HG03469 (cell line): ENCODE measurements at regions not wholly inside any gene's neighbourhood (a gene's known extent, or its start where the extent isn't known, plus 50 kb on each side); places are given as distances from the start of the nearest gene placed in this dataset.

Experiments
- ATAC-seq: cut with Tn5 transposase; IDR thresholded peaks from one replicate; pipeline ENCODE4 v1.9.1; 2021; ENCODE audit warnings: mild to moderate bottlenecking, moderate library complexity, moderate number of reproducible peaks; ENCODE audit not compliant: unreplicated experiment

DNA sequence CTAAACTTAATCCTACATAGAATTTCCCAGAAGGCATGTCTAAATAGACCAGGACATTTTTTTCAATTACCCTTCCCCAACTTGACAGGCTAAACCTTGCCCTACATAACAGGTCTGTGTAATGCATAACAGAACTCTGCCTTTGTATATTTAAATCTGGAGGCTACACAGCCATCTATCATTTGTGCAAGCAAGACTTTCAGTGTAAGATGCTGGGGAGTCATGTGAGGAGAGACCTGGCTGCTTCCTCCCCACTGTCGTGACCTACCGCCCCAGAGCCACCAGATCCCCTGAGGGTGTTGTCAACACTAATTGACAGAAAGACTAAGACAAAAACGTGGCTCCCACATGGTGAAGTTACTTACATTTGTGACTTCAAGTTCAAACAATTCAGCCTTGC is 342.2 kb downstream of the PPARGC1A start:
- no peak for ATAC-seq

- ATAC-seq: no peak
These were observed 342.8 kb downstream of the PPARGC1A start for GRCh38 chr4:23547096-23547495.

- ATAC-seq: no peak
These were observed 349.8 kb downstream of the PPARGC1A start for GRCh38 chr4:23539969-23540569.

- ATAC-seq: no peak
These were observed 356.0 kb downstream of the PPARGC1A start for GRCh38 chr4:23533859-23534258.

DNA sequence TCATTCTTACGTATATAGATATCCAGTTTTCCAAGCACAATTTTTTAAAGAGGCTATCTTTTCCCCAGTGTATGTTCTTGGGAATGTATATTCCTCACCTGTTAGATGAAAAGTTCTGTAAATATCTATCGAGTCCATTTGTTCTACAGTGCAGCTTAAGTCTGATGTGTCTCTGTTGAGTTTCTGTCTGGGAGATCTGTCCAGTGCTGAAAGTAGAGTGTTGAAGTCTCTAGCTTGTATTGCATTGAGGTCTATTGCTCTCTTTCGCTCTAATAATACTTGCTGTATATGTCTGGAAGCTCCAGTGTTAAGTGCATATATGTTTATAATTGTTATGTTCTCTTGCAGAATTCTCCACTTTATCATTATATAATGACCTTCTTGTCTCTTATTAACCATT is 373.1 kb downstream of the PPARGC1A start:
- ATAC-seq: no peak

- no peak for ATAC-seq
These were observed 385.8 kb downstream of the PPARGC1A start for GRCh38 chr4:23504083-23504482.

- no peak for ATAC-seq
These were observed 388.9 kb downstream of the PPARGC1A start for GRCh38 chr4:23500894-23501449.

DNA sequence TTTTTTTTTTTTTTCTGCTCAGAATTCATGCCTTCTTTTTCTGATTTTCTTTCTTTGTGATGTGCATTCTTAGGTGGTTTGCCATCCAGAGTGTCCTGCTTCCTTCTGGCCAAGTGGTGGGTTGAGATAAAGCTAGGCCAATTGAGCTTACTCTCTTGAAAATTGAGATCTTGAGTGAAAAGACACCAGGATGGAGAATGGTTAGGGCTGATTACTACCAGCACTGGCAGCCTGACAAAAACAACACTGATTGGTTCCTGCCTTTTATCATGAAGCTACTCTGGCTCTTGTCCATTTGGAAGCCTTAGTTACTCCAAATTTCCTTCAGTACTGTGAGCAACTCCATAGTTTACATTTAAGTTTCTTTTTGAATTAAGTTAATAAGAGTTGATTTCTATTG is 404.0 kb downstream of the PPARGC1A start:
- ATAC-seq: no peak

DNA sequence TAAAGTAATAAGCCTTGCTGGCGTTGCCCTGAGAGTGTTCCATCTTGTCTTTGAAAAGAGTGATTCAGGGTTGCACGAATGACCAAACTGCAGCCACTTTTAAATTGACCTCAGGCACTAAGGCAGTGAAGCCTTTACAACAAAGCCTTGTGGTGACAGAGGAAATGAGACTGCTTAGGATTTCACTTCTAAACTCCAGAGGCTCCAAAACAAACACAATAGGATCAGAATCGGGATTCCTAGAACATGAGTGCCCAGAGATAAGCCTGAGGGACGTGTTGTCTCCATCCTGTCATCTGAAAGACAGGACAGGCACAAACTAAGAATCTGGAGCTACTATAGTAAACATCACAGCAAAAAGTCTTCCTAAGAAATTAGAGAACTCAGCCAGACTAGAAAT is 405.2 kb downstream of the PPARGC1A start:
- no peak for ATAC-seq

DNA sequence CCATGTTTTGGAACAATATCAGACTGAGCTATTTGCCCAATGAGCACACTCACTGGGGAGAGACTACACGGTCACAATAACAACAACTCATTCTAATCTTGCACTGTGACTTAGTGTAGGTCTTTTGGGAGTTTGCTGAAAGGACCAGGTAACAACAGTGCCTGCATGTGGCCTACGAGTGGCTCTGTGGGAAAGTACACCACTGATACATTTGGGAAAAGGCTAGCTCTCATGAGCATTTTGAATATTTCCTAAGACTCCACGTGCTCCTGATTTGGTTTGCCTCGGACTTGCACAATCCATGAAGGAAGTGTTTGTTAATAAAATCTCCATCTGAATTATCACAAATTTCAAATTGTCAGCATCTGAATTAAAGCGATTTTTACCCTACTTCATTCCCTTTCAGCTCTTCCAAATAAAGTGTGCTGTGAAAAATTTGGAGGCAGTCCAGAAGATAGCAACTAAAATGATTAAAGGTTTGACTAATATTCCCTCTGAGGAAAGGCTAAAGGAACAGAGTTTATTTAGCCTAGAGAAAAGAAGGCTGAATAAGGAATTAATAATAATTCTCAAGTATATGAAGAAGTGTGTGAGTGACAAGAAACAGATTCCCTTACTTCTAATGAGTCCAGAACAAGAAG is 406.4 kb downstream of the PPARGC1A start:
- no peak for ATAC-seq

DNA sequence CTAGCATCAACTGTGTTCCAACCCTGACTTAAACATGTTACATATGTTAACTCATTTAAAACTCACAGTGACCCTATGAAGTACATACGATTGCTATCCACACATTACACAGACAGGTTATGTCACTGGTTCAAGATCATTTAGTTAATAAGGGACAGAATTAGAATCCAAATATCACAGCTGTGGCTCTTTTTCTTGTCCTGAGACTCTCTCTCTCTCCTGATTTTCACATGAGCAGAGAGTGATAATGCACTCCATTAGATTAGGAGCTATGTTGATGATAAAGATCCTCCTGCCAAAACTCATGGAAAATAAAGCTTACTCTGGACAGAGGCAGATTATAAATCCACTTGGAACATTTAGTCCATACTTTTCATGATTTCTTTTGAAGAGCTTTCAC is 408.3 kb downstream of the PPARGC1A start:
- ATAC-seq: no peak

DNA sequence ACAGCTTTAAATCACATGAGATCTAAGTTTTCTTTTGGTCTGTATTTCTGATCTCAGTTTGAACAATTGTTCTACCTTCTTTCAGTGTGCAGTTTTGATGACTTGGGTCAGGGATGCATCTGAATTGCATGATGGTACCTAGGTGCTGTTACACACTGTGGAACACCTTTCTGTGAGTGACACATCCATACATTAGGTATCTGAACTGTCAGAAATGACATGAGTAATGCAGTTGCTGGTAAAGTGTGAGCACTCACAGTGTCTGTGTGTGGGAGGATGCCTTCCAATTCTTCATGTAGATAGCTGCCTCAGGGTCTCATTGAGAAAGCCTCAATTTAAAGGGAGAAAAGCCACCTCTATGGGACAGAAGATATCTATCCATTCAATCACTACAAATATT is 411.9 kb downstream of the PPARGC1A start:
- ATAC-seq: no peak

DNA sequence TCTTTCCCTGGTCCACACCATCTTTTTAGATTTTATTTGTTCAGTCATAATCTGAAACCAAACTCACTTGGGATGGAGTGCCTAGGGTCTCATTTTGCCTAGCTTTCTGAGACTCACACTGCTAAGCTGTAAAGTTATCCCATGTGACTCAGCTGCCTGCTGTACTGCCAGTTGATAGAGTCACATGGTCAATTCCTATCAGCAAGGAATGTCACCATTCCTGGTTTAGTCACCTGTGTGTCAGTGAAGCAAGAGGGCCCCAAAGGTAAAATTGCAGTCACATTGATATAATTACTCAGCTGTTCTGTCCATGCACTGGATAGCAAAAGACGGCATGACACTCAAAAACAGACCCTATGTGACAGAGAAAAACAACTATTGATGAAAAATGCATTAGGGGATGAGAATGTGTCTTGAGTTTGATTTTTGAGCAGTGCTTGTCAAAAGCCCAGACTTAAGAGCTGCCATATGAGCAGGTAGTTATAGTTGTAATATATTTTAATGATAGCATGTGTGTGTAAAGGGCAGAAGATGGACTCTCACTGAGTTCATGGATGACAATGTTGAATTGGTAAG is 413.2 kb downstream of the PPARGC1A start:
- no peak for ATAC-seq

GRCh38 chr4:23463071-23463470 is 426.8 kb downstream of the PPARGC1A start:
- ATAC-seq: no peak

DNA sequence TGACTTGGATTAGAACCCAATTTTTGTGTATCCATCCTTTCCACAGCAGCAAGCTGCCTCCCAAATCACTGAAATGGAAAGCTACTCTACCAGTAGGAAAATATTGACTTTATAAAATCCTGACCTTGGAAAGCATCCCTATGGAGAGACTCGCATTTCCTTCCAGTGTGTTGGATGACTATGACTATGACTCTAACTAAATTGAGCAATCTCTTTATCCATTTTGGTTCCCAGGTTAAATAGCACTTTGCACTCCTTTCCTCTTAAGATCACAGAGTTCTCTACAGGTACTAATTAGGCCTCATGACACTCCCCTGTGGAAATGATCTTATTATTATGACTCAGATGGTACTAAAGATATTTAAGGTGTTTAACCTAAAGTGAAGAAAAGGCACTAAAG is 431.8 kb downstream of the PPARGC1A start:
- ATAC-seq: no peak

GRCh38 chr4:23456864-23457263 is 433.0 kb downstream of the PPARGC1A start:
- ATAC-seq: no peak

GRCh38 chr4:23455456-23456158 is 434.2 kb downstream of the PPARGC1A start:
- no peak for ATAC-seq

DNA sequence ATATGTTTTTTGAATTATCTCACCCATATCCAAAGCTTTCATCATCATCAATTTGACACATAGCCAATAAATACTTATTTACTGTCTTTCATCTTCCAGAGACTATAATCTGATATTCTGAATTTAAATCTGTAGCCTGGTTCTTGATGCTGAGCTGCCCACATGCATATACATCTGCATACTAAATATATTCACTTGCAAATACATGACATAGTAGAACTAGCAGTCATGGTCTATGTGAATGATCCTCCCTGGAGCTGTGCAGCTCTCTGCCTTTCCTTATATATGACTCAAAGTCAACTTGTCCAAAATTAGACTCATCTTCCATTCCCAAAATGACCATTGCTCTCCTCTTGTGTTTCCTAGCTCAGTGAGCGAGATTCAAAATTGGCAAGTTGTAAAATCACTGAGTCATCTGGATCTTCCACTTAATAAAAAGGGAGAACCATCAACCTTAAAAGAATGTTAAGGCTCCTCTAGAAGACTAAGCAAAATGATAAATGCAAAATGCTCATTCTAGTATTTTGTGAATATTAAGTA is 448.2 kb downstream of the PPARGC1A start:
- no peak for ATAC-seq

DNA sequence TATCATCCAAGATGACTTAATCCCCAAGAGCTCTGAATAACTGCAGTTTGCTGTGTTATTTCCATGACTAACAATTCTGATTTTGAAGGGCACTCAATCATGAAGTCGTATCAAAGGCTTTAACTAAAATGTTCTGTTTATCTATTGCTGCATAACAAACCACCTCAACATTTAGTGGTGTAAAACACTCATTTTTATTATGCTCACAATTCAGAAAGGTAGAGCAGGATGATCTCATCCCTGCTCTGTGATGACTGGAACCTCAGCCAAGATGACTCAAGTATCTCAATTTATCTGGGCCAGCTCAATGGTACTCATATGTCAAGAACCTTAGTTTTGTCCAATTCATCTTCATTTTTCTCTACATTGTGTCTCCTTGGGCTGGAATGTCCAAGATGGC is 451.1 kb downstream of the PPARGC1A start:
- no peak for ATAC-seq

GRCh38 chr4:23429497-23429896 is 460.4 kb downstream of the PPARGC1A start:
- ATAC-seq: no peak

DNA sequence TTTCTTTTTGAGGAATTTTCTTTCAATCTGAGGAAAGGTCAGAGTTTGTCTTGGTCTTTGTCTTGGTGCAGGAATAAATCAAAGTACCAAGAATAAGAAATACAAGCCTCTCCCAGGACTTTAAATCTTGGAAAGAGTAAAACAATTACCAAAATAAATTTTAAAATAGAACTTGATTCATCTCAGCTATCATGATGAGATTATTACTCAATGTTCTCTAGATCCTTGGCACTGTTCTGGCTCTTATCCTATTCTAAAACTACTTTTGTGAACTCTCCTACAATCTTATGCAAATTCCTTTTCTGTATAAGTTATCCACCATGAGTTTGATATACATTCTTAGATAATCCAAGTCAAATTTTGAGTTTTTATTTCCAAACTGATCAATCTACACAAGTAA is 464.3 kb downstream of the PPARGC1A start:
- no peak for ATAC-seq
